Fibroblast of lung (primary cell): ENCODE measurements at regions not wholly inside any gene's neighbourhood (a gene's known extent, or its start where the extent isn't known, plus 50 kb on each side); places are given as distances from the start of the nearest gene placed in this dataset.

Source experiments
- DNase-seq, 2 donors: peaks; one replicate each; pipeline versions ENCODE4 v3.0.0 to v3.0.0-alpha.2; 2010; ENCODE audit warnings: low read depth in 2 of 2
- H2AFZ ChIP-seq: 2 replicates; pipeline ENCODE4 v1.5.1; 2012; ENCODE audit warnings: low read length, control low read depth, inconsistent platforms
- H3K27ac ChIP-seq: 2 replicates; pipeline ENCODE4 v1.5.1; 2011; ENCODE audit warnings: low read length, control low read depth; ENCODE audit not compliant: insufficient read depth
- H3K27me3 ChIP-seq: 2 replicates; pipeline ENCODE4 v1.5.1; 2011; ENCODE audit warnings: mild to moderate bottlenecking, low read length; ENCODE audit not compliant: control insufficient read depth, insufficient read depth
- H3K36me3 ChIP-seq: 2 replicates; pipeline ENCODE4 v1.5.1; 2011; ENCODE audit warnings: low read length; ENCODE audit not compliant: control insufficient read depth, insufficient read depth
- H3K4me1 ChIP-seq: 2 replicates; pipeline ENCODE4 v1.5.1; 2011; ENCODE audit warnings: low read length; ENCODE audit not compliant: control insufficient read depth, insufficient read depth; ENCODE audit errors: extremely low read depth
- H3K4me2 ChIP-seq: 2 replicates; pipeline ENCODE4 v1.5.1; 2011; ENCODE audit warnings: low read length, control low read depth; ENCODE audit not compliant: insufficient read depth; ENCODE audit errors: extremely low read depth
- H3K4me3 ChIP-seq, 4 experiments: fragments of 200-600 bp in 1 of 4; sonication (generic) in 1 of 4; replicated peaks in 1 of 4; 2 replicates each; pipeline ENCODE4 v1.5.1; 2011 to 2016; ENCODE audit warnings: low read length in 4 of 4, low read depth in 3 of 4, mild to moderate bottlenecking in 3 of 4, control low read depth in 2 of 4, inconsistent platforms in 1 of 4, mixed read lengths in 1 of 4; ENCODE audit not compliant: insufficient read depth in 1 of 4; ENCODE audit errors: control extremely low read depth in 1 of 4
- H3K79me2 ChIP-seq: 2 replicates; pipeline ENCODE4 v1.5.1; 2012; ENCODE audit warnings: mild to moderate bottlenecking, low read length, inconsistent platforms; ENCODE audit not compliant: control insufficient read depth, insufficient read depth
- H3K9ac ChIP-seq: 2 replicates; pipeline ENCODE4 v1.5.1; 2011; ENCODE audit warnings: mild to moderate bottlenecking, low read length, control low read depth; ENCODE audit not compliant: insufficient read depth
- H3K9me3 ChIP-seq: 2 replicates; pipeline ENCODE4 v1.5.1; 2012; ENCODE audit warnings: low read depth, low read length; ENCODE audit not compliant: control insufficient read depth, insufficient read depth
- H4K20me1 ChIP-seq: 2 replicates; pipeline ENCODE4 v1.5.1; 2011; ENCODE audit warnings: low read length; ENCODE audit not compliant: control insufficient read depth, insufficient read depth; ENCODE audit errors: extremely low read depth
- CTCF ChIP-seq, 2 donors: IDR thresholded peaks in 1 of 2; conservative IDR thresholded peaks in 1 of 2; 1 replicate in 1 of 2; 2 replicates in 1 of 2; pipeline ENCODE4 v1.5.1; 2011 to 2012; ENCODE audit warnings: low read length in 2 of 2, control low read depth in 1 of 2, inconsistent platforms in 1 of 2, low read depth in 1 of 2, mild to moderate bottlenecking in 1 of 2
- EZH2 ChIP-seq: IDR thresholded peaks from 2 replicates; pipeline ENCODE4 v1.5.1; 2012; ENCODE audit warnings: low read length, control low read depth, mild to moderate bottlenecking; ENCODE audit errors: missing control alignments

- Histone ChIP-seq H3K9ac (no peak overlapping the region), H3K4me3 (no peak overlapping the region), H4K20me1 (no peaks in the 10 kb centered on the region), H3K4me2 (no peak overlapping the region), H3K27ac (no peak overlapping the region), H2AFZ (no peak overlapping the region), H3K4me1 (no peaks in the 10 kb centered on the region), H3K79me2 (no peaks in the 10 kb centered on the region), H3K27me3 (no peaks in the 10 kb centered on the region), H3K9me3 (no peaks in the 10 kb centered on the region), H3K36me3 (no peaks in the 10 kb centered on the region)
- TF ChIP-seq EZH2 (no peak), CTCF (conservative IDR thresholded peaks at IDR 0.05 in 1 of 2, IDR thresholded peaks at IDR 0.05 in 1 of 2; ENCODE audit: low read depth in 1 of 2, low read length in 2 of 2) (no peak)
- peak; percentile 7 to 56 for DNase-seq
Measured at GRCh38 chrX:131621650-131622049, 77.8 kb downstream of the OR13H1 start.

- peak; percentile 9 to 55 for TF ChIP-seq CTCF (conservative IDR thresholded peaks at IDR 0.05 in 1 of 2, IDR thresholded peaks at IDR 0.05 in 1 of 2; ENCODE audit: low read depth in 1 of 2, low read length in 2 of 2)
- TF ChIP-seq EZH2, result no peak
- H3K27ac ChIP-seq, result no peak overlapping the region
- H3K9ac ChIP-seq, result no peak overlapping the region
- no peak overlapping the region for H3K4me2 ChIP-seq
- no peaks in the 10 kb centered on the region for H3K27me3 ChIP-seq
- H3K4me1 ChIP-seq, result no peaks in the 10 kb centered on the region
- H3K9me3 ChIP-seq, result no peaks in the 10 kb centered on the region
- DNase-seq, result peak; percentile 13 to 66
- H2AFZ ChIP-seq, result no peak overlapping the region
- H4K20me1 ChIP-seq, result no peaks in the 10 kb centered on the region
- no peaks in the 10 kb centered on the region for H3K79me2 ChIP-seq
- no peaks in the 10 kb centered on the region for H3K36me3 ChIP-seq
- H3K4me3 ChIP-seq, result no peak overlapping the region
Measured at GRCh38 chrX:131626681-131627296, 82.9 kb downstream of the OR13H1 start.

- Histone ChIP-seq H3K4me2 (no peak overlapping the region), H2AFZ (no peak overlapping the region), H3K9me3 (no peaks in the 10 kb centered on the region), H3K27ac (no peak overlapping the region), H3K27me3 (no peaks in the 10 kb centered on the region), H3K79me2 (no peaks in the 10 kb centered on the region), H3K9ac (no peak overlapping the region), H3K4me1 (no peaks in the 10 kb centered on the region), H3K36me3 (no peaks in the 10 kb centered on the region), H3K4me3 (no peak overlapping the region), H4K20me1 (no peaks in the 10 kb centered on the region)
- no peak for TF ChIP-seq CTCF (conservative IDR thresholded peaks at IDR 0.05 in 1 of 2, IDR thresholded peaks at IDR 0.05 in 1 of 2; ENCODE audit: low read depth in 1 of 2, low read length in 2 of 2)
- TF ChIP-seq EZH2, result no peak
- DNase-seq, result no peak
Measured at GRCh38 chrX:131630534-131630933, 86.7 kb downstream of the OR13H1 start.
